Adrenal gland (tissue), 9 donors: ENCODE measurements at regions not wholly inside any gene's neighbourhood (a gene's known extent, or its start where the extent isn't known, plus 50 kb on each side); places are given as distances from the start of the nearest gene placed in this dataset.

Source experiments
- DNase-seq, 7 donors: peaks; one replicate each; pipeline ENCODE4 v3.0.0-alpha.2; 2019 to 2020
- H3K27ac ChIP-seq, 5 donors: fragments of 200-600 bp; sonication (generic) in 4 of 5; 1 replicate in 3 of 5; 2 replicates in 2 of 5; pipeline versions ENCODE4 v1.5.1 to v1.8.0; 2016 to 2020; ENCODE audit warnings: mild to moderate bottlenecking in 1 of 5
- H3K27me3 ChIP-seq: fragments of 200-600 bp; 2 replicates; pipeline ENCODE4 v1.8.0; 2021
- H3K36me3 ChIP-seq, 2 donors: fragments of 200-600 bp; replicated peaks in 1 of 2; 1 replicate in 1 of 2; 2 replicates in 1 of 2; pipeline versions ENCODE4 v1.5.1 to v1.8.0; 2018 to 2022
- H3K4me1 ChIP-seq, 2 donors: fragments of 200-600 bp; replicated peaks in 1 of 2; 1 replicate in 1 of 2; 2 replicates in 1 of 2; pipeline versions ENCODE4 v1.5.1 to v1.8.0; 2018 to 2021
- H3K4me3 ChIP-seq, 4 donors: fragments of 200-600 bp; sonication (generic) in 3 of 4; one replicate each; pipeline ENCODE4 v1.5.1; 2016 to 2018
- H3K9me3 ChIP-seq, 3 donors: fragments of 200-600 bp; sonication (generic) in 1 of 3; replicated peaks in 1 of 3; 1 replicate in 2 of 3; 2 replicates in 1 of 3; pipeline versions ENCODE4 v1.5.1 to v1.8.0; 2016 to 2021
- POLR2A ChIP-seq, 2 donors: fragments of 450-650 bp; IDR thresholded peaks; one replicate each; pipeline ENCODE4 v1.6.1; 2017; ENCODE audit warnings: antibody characterized with exemption in 2 of 2, mild to moderate bottlenecking in 2 of 2, moderate library complexity in 1 of 2
- WGBS, 4 donors: extraction: QIAGEN DNeasy Blood & Tissue Kit in 2 of 4; methylation state at CpG; one replicate each; pipeline versions ENCODE4 v1.1.5 to v1.1.7; 2013 to 2017; 5-methylcytosine and 5-hydroxymethylcytosine counted together
- intact Hi-C, 2 donors: fragments of 100-400 bp; cut with DNase I; formaldehyde crosslinking; loops; one replicate each; pipeline versions ENCODE4 v1.14.1 to v1.15.0; 2022 to 2023
- TF ChIP-seq, protein P1 (sequence below), 6 experiments: fragments of 450-650 bp in 4 of 6; fragments of 200-600 bp in 2 of 6; sonication (generic) in 1 of 6; IDR thresholded peaks; 1 replicate in 5 of 6; 2 replicates in 1 of 6; pipeline versions ENCODE4 v1.5.1 to v1.8.0; 2016 to 2021; ENCODE audit warnings: antibody characterized with exemption in 6 of 6, mild to moderate bottlenecking in 2 of 6, moderate library complexity in 1 of 6
- donor health status: healthy with polysubstance abuse.
- donor health status: Bipolar disorder and iron deficiency.
- donor health status: DM: yes; HTN: yes; CAD: no.
- donor health status: DM: no; HTN: no; CAD: no.
- donor health status: DM: no; HTN: no; CAD: no.

DNA sequence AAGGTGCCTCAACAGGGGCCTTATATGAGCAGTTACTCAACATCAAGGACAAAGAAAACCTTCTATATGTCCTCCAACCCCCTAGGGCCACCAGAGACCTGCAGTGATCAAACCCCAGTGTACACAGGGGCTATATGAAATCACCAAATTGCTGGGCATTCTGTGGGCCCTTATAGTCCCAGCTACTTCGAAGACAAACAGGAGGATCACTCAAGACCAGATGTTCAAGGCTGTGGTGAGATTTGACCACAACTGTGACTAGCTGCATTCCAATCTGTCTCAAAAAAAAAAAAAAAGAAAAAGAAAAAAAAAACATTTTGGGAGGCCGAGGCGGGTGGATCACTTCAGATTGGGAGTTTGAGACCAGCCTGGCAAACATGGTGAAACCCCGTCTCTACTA lies 51.0 kb upstream of the PRB2 start:
- Histone ChIP-seq H3K4me1 (no peaks in the 10 kb centered on the region), H3K9me3 (no peaks in the 10 kb centered on the region), H3K4me3 (no peak overlapping the region), H3K36me3 (no peaks in the 10 kb centered on the region), H3K27me3 (no peaks in the 10 kb centered on the region), H3K27ac (no peak overlapping the region)
- no peak for TF ChIP-seq POLR2A (IDR thresholded peaks at IDR 0.05)
- TF ChIP-seq, protein P1, sequence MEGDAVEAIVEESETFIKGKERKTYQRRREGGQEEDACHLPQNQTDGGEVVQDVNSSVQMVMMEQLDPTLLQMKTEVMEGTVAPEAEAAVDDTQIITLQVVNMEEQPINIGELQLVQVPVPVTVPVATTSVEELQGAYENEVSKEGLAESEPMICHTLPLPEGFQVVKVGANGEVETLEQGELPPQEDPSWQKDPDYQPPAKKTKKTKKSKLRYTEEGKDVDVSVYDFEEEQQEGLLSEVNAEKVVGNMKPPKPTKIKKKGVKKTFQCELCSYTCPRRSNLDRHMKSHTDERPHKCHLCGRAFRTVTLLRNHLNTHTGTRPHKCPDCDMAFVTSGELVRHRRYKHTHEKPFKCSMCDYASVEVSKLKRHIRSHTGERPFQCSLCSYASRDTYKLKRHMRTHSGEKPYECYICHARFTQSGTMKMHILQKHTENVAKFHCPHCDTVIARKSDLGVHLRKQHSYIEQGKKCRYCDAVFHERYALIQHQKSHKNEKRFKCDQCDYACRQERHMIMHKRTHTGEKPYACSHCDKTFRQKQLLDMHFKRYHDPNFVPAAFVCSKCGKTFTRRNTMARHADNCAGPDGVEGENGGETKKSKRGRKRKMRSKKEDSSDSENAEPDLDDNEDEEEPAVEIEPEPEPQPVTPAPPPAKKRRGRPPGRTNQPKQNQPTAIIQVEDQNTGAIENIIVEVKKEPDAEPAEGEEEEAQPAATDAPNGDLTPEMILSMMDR (IDR thresholded peaks at IDR 0.05) = no peak
- no peak for DNase-seq
- 92 to 98% (median 93%) methylated on average over 4 of the region's 4 CpGs for WGBS, 4 donors
- intact Hi-C loops = no loop called here

- Histone ChIP-seq H3K4me3 (no peak overlapping the region), H3K27me3 (no peaks in the 10 kb centered on the region), H3K27ac (no peak overlapping the region), H3K9me3 (no peaks in the 10 kb centered on the region), H3K36me3 (no peaks in the 10 kb centered on the region), H3K4me1 (no peaks in the 10 kb centered on the region)
- TF ChIP-seq POLR2A (IDR thresholded peaks at IDR 0.05) = no peak
- TF ChIP-seq, protein P1 (IDR thresholded peaks at IDR 0.05) = no peak
- WGBS, 4 donors = 67 to 85% (median 84%) methylated on average over 14 to 20 of the region's 20 CpGs
- DNase-seq = no peak
- intact Hi-C loops = no loop called here
Measured at GRCh38 chr12:11457996-11458645, 62.8 kb upstream of the PRB2 start.

- Histone ChIP-seq H3K27me3 (no peaks in the 10 kb centered on the region), H3K9me3 (no peaks in the 10 kb centered on the region), H3K36me3 (no peaks in the 10 kb centered on the region), H3K27ac (no peak overlapping the region), H3K4me3 (no peak overlapping the region), H3K4me1 (no peaks in the 10 kb centered on the region)
- no peak for DNase-seq
- TF ChIP-seq, protein P1 (IDR thresholded peaks at IDR 0.05) = no peak
- WGBS, 4 donors = 78 to 84% (median 84%) methylated on average over 1 of the region's 1 CpG
- intact Hi-C loops = no loop called here
Measured at GRCh38 chr12:11460343-11461023, 65.1 kb upstream of the PRB2 start.

- intact Hi-C loops = no loop called here
- no peaks in the 10 kb centered on the region for H3K4me1 ChIP-seq
- no peaks in the 10 kb centered on the region for H3K36me3 ChIP-seq
- WGBS, 4 donors = 65 to 78% (median 75%) methylated on average over 4 of the region's 4 CpGs
- no peaks in the 10 kb centered on the region for H3K9me3 ChIP-seq
- no peak for DNase-seq
- TF ChIP-seq, protein P1 (IDR thresholded peaks at IDR 0.05) = no peak
- no peak for TF ChIP-seq POLR2A (IDR thresholded peaks at IDR 0.05)
- H3K27ac ChIP-seq = no peak overlapping the region
- H3K4me3 ChIP-seq = no peak overlapping the region
- no peaks in the 10 kb centered on the region for H3K27me3 ChIP-seq
Measured at GRCh38 chr12:11461433-11461832, 66.1 kb upstream of the PRB2 start.
